HG02870 (cell line): ENCODE measurements at regions not wholly inside any gene's neighbourhood (a gene's known extent, or its start where the extent isn't known, plus 50 kb on each side); places are given as distances from the start of the nearest gene placed in this dataset.
"Not testable (repeated sequence)": the region's sequence is repeated elsewhere in the genome, so short reads cannot be mapped to it uniquely, and the experiment has no call there.

Source experiments
- ATAC-seq: cut with Tn5 transposase; IDR thresholded peaks from one replicate; pipeline ENCODE4 v1.9.1; 2021; ENCODE audit warnings: mild to moderate bottlenecking, moderate library complexity; ENCODE audit not compliant: unreplicated experiment

DNA sequence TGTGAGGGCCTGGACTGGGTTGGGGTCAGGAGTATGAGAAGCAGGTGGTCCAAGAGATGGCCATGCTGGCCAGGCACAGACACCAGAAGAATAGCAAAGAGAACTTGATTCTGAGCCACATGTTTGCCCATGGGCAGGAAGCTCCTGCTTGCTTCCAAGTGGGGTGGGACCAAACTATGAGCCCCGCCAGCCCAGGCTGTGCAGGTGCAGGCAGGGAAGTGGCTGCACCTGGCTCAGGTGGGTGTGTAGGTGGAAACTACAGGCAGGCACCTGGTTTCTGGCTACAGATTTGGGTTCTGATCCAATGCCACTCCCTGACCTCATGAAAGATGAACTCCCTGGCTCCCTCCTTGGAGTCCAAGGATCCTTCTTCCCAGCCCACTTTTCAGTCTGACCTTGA, 207.9 kb upstream of the KLF3 start:
- no peak for ATAC-seq

DNA sequence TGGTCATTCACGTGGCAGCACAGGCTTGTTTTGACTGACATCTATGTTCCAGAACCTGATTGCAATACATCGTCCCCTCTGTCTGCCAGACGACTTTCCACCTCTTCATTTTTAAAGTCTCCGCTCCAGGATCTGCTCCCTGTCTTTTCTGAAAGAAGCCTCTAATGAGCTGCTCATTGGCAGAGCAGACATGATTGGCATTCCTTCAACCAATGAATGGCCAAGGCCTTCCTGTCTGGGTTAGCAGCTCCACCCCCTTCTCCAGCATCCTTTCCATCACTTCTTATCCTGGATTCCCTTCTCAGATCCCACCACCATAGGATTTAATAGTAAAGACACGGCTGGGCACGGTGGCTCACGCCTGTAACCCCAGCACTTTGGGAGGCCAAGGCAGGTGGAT, 202.7 kb upstream of the KLF3 start:
- no peak for ATAC-seq

DNA sequence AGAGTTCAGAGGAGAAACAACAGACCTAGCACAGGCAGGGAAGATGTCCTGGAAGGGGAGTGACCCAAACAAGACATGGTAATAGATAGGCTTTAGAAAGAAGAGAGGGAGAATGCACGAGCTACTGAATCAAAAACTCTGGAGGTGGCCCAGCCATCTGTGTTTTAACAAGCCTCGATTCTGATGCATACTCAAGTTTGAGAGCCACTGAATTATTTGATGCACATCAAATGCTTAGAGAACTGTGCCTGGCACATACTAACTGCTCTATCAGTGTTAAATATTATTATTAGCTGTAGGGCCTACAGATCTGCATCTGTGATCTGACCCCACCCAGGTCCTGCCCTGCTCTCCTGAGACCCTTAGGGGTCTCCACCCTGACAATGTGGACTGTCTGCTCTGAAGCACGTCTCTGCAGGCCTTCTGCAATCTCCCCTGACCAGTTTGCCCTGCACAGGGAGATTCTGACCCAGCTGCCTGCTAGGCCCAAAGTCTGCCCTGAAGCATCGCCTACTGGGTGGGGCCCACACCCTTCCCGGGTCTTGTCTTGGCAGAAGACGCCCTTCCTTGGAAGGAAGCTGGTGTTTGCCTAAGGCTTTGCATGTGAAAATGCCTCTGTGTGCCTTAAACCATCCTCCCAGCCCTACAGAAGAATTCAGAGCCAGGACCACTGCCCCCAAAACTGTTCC, 201.5 kb upstream of the KLF3 start:
- no peak for ATAC-seq

DNA sequence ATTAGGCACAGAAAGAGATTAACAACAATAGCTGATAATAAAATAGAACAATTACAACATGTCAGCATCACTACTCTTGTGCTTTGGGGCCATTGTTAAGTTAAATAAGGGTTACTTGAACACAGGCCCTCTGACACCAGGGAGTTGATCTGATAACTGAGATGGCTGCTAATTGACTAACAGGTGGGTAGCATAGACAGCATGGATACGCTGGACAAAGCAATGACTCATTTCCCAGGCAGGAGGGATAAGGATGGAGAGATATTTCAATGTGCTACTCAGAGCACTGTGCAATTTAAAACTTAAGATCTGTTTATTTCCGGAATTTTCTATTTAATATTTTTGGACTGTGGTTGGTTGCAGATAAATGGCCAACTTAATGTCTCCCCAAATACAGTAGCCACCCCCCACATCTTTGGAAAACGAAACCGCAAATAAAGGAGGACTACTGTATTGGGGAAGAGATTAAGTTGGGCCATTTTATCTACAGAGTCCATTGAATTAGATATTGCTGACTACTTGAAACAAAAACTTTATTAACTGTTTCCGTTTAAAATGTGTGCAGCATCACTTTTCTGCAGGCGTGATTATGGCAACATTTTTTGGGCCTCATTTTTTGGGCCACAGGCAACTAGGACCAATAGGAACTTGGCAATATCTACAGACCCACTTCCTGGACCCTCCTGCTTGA, 200.6 kb upstream of the KLF3 start:
- no peak for ATAC-seq

DNA sequence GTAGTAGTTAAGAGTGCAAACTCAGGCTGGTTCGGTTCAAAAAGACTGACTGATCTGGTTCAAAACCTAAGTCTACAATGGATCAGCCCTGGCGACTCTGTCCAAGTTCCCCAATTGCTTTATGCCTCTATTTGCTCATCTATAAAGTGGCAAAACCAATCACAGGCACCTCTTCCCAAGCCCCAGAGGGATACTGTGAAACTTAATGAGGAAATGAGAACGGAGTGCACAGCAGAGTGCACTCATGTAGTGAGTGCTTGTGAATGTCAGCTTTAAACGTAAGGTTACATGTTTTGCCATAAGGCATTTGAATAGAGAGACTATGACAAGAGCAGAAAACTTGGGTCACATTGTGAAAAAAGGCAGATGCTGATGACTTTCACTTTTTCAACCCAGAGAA, 199.7 kb upstream of the KLF3 start:
- ATAC-seq: no peak

DNA sequence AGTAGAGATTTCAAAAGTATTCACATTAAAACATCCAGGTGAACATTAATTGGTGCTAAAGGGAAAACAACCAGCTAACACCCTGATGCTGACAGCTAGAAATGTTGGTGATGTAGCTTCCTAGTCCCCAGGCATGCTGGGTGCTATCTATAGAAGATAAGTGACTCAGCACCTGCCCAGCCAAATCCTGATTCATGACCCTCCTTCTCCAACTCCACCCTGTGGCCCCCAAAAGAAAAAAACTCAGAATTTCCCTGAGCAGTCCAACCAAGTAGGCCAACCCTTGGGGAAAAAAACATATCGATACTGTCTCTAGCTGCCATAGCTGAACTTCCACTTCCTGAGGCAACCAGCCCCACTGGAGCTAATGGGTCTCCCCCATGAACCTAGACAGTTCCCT, 197.6 kb upstream of the KLF3 start:
- ATAC-seq: no peak

DNA sequence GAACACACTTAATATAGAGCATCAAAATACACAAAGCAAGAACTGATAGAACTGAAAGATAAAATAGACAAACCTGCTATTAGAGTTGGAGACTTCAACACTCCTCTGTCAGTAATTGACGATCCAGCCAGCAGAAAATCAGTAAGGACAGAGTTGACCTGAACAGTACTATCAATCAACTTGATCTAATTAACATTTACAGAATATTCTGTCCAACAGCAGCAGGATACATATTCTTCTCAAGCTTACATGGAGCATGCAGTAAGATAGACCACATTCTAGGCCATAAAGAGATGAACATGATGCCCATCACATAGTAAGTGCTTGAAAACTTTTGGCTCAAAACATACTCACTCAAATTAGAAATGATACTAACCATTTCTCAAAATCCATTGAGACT, 196.7 kb upstream of the KLF3 start:
- no peak for ATAC-seq

DNA sequence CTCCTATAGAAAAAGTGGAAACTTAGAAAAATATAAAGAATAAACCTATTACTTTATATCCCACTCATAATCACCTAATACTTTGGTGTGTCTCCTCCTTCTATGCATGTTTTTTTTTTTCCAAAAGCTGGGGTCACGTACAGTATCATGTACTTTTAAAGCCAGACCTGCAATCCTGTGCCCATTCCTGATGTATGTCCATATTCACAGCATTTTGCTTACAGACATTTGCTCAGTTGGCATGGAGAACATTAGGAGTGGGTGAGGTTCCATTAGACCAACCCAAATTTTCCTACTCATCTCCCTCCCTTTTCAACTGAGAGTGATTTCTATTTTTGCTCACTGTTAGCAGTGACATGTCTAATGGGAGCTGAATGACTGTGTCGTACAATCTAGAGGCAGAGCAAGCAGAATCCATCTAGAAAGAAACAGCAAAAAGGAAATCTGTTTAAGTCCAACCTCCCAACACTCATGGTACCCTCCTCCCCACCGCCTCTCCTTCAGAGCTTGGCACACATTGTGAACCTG, 195.6 kb upstream of the KLF3 start:
- no peak for ATAC-seq

DNA sequence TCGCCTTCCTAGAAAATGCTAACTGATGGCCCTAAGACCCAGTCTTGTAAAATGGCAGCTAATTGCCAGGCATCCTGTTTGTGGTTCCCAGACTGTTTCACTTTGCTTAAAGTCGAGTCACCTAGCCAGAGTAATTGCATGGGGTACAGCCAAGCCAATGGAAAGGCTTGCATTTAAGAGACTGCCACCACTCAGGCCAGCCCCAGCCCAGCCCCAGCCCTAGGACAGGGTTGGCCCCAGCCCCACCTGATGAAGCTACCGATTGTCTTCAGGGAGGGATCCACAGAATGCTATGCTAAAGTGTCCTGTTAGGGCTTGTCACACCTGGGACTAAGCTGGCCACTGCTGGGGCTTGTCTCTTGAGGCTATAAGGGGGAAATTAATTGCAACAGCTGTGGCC, 194.6 kb upstream of the KLF3 start:
- no peak for ATAC-seq

DNA sequence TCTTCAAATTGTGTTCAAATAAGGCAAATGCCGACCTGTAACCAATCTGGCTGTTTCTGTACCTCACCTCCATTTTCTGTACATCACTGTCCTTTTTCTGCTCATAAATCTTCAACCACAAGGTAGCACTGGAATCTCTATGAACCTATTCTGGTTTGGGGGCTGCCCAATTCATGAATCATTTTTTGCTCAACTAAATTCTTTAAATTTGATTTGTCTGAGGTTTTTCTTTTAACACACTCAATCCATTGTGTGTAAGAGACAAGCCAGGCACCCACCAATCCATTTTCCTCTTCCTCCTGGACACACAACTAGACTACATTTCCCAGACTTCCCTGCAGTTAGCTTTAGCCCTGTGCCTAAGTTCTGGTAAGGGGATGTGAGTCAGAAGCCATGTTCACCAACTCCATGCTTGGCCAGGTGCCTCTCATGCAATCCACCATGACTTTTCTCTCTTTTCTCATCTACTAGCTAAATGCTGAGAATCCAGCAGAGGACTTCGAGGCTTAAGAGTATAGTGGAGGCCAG, 193.2 kb upstream of the KLF3 start:
- no peak for ATAC-seq

DNA sequence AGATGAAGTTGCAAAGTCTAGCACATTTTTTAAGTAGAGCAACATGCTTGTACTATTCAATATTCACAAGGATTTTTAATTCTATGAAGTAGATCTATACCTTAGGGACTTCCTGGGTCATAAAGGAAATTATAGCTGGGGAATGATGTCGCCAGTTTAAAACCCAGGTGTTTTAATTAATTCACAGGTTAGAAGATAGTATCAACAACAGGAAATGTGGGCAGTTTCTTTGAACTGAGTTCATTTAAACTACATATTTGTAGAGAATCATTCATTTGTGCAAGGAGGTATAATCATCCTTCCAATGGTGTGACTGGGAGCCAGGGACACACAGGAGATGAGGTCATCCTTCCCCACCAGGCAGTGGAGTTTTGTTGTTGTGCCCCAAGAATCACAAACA, 181.3 kb upstream of the KLF3 start:
- no peak for ATAC-seq

DNA sequence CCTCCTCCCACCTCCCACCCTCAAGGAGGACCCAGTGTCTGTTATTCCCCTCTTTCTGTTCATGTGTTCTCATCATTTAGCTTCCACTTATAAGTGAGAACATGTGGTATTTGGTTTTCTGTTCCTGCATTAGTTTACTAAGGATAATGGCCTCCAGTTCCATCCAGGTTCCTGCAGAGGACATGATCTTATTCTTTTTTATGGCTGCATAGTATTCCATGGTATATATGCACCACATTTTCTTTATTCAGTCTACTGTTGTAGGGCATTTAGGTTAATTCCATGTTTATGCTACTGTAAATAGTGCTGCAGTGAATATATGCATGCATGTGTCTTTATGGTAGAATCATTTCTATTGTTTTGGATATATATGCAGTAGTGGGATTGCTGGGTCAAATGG, 180.4 kb upstream of the KLF3 start:
- ATAC-seq: not testable (repeated sequence)

DNA sequence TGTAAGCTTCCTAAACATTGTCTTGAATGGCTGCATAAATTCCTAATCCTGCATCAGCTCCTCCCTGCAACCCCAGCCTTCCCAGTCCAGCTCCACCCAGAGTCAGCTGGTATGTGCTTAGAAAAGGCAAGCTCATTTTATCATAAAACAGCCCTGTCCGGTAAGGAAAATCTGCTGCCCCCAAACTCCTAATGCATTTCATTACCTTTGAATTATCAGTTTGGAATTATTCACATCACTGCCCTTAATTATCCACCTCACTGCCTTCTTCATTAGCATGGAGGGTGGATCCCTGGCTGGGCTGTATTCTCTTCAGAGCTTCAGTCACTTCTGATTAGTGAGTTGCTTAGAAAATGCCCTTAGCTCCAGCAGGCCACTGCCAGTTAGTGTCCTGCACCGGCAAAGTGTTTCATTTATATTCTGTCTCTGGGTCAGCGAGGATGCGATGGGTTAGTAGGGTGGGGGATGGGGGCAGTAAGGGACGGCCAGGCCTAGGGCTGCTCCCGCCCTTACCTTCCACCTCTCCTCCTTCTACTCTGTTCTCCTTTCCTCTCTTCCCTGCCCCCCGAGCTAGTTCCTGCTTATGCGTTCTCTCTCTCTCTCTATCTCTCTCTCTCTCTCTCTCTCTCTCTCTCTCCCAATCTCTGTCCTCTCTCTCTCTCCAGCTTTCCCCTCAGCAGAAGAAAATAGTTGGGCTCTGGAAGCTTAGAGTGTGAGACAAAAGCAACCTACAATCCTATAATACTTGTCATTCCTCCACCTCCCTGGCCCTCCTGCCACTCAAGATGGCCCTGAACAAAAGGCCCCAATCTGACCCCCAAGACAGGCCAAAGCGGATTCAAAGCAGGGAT, 174.8 kb upstream of the KLF3 start:
- ATAC-seq: no peak

DNA sequence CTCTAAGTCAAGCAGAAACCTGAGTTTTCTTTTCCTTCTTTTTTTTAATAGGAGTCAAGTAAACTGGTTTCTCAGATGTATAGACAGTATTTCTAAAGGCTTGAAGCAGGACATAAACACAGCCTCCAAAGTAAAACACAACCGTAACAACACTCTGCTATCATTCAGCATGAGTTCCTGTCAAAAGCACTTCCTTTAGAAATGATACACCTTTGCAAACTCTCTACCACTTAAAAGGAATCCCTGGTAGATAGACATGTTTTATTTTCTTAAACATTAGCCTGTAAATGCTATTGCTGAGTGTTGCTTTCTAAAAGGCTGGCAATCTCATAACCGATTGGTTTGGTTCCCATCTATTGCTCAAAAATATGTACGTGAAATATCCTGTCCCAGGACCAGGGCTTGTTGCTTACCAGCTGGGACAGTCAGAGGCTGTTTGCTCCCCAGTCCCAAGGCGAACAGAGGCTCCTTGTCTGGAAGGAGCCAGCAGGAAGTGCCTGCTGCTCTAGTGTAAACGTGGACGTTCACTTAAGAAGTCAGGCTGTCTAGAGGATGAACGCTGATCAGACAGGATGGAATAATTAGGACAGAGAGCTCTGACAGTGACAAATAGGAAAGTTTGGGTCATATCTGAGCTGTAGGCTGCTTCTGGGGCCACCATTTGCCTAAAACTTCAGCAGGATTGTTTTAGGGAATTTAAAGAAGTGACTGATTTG, 173.9 kb upstream of the KLF3 start:
- no peak for ATAC-seq

DNA sequence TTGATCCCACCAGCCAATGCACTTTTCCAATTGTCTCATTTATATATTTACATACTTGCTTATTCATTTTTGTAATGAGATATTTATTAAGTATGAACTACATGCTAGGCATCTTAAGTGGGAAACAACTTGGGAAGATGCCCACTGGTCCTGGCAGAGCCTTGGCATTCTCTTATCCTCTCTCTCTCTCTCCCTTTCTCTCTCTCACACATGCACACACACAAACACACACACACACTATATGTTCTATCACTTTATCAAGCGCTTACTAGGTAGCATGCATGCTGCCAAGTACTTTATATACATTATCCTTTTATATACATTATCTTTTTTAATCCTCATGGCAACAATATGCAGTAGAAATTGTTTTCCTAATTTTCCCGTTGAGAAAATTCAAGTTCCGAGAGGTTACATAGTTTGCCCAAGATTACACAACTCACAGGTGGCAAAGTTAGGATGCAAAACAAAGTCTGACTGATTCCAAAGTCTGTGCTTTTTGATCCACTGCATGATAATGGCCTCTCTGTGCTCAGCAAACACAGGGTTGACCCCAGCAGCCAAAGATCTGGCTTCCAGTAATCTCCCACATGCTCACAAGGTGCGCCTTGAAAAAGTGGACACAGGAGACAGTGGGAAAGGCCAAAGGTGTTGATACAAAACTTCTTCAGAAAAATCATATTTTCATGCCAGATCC, 173.1 kb upstream of the KLF3 start:
- ATAC-seq: no peak

DNA sequence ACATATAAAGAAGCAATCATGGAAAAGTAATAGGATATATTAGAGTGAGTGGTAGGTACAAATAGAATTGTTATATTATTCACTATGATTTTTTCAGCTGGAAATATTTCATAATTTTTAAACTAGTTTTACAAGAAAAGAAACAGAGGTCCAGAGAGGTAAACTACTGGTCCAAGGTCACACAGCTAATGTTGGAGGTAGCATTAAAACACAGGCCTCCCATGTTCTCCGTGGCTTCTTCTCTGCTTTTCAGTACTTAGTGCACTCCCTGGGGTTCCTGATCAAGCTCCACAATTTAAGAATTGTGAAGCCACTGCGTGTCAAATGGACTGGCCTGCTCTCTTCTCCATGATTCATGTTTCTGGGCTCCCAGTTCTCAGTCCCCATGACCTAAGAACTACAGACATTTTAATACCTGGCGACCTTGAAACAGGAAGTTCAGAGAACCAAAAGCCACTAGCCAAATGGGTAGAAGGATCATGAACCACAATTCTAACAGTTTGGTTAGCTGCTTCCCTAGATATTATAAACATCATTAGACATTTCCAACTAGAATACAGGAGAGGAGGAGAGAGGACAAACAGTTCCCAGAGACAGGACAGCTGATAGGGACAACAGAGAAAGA, 172.0 kb upstream of the KLF3 start:
- no peak for ATAC-seq

DNA sequence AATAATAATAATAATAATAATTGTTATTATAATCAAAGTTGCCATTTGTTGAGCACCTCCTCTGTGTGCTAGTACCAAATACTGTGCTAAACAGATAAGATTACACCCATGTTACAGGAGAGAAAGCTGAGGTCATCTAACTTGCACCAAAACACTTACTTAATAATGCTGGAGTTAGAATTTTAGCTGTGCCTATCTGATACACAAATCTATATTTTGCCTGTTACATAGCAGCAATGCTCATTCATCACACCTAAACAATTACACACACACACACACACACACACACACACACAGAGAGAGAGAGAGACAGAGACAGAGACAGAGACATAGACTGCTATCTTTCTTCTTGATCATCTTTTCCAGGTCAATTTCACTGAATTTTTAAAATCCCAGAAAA, 170.9 kb upstream of the KLF3 start:
- ATAC-seq: no peak

DNA sequence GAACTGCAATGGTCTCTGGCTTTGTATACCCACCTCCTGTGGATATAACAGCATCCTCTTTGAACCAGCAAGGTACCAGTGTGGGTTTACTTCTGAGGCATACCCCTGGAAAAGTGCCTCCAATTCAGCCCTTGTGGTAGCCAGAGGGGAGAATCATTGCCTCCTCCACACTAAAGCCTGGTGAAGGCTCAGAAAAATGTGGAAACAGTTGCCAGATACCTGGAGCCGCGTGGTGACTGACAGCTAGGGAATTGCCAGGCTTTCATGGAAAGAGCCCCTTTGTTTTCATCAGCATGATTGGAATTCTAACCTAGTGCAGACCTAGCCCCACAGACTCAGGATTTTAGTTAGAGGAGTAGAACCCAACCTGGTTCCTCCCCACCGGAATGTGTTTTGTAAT, 168.6 kb upstream of the KLF3 start:
- no peak for ATAC-seq

DNA sequence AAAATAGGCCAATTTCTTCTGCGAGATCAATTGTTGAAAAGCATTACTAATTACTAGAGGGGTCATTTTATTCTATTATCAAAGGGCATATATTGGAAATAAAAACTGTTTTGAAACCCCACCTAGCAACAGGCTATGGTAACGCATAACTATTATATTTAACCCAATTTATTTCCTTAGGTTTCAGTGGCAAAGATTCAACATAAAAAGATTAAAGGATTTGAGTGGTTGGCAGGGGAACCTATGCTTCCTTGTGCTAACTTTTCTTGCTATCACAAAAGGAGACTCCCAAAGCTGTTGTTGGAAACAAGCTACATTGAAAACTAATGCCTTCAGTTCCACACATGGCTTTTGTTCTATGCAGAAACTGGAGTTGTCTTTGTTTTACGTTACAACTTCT, 166.9 kb upstream of the KLF3 start:
- no peak for ATAC-seq

DNA sequence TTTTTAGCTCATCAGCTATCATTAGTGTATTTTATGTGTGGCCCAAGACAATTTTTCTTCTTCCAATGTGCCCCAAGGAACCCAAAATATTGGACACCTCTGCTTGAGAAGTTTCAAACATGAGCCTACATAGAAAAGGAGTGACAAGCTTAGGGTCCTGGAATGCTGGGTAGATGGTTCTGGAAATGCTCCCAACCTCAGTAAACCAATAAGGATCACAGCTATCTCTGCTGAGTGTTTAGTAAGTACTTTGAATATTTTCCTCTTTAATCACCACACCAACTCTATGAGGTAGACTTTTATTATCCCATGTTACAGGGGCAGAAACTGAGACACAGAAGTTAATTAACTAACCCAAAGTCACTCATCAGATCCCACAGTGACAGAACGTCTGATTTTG, 164.9 kb upstream of the KLF3 start:
- ATAC-seq: no peak
